Hepatocyte (in vitro differentiated cells): ENCODE measurements at regions not wholly inside any gene's neighbourhood (a gene's known extent, or its start where the extent isn't known, plus 50 kb on each side); places are given as distances from the start of the nearest gene placed in this dataset.

Experiments used
- DNase-seq: peaks from one replicate; pipeline ENCODE4 v3.0.0-alpha.2; 2016; ENCODE audit warnings: low spot score
- H2AFZ ChIP-seq: fragments of 200-600 bp; sonication (generic); 2 replicates; pipeline ENCODE4 v1.6.0; 2016; ENCODE audit warnings: antibody characterized with exemption, mild to moderate bottlenecking
- H3K27ac ChIP-seq: fragments of 200-600 bp; sonication (generic); 2 replicates; pipeline ENCODE4 v1.5.1; 2016; ENCODE audit warnings: mild to moderate bottlenecking
- H3K27me3 ChIP-seq: fragments of 200-600 bp; sonication (generic); 2 replicates; pipeline ENCODE4 v1.6.1; 2016
- H3K36me3 ChIP-seq: fragments of 200-600 bp; sonication (generic); replicated peaks from 2 replicates; pipeline ENCODE4 v1.5.1; 2016; ENCODE audit warnings: low read depth; ENCODE audit not compliant: insufficient read depth
- H3K4me1 ChIP-seq: fragments of 200-600 bp; sonication (generic); 2 replicates; pipeline ENCODE4 v1.5.1; 2016; ENCODE audit warnings: mild to moderate bottlenecking, moderate library complexity; ENCODE audit not compliant: insufficient read depth
- H3K4me2 ChIP-seq: fragments of 200-600 bp; sonication (generic); 2 replicates; pipeline ENCODE4 v1.6.0; 2016
- H3K4me3 ChIP-seq: fragments of 200-600 bp; sonication (generic); 2 replicates; pipeline ENCODE4 v1.5.1; 2016; ENCODE audit warnings: mild to moderate bottlenecking
- H3K79me2 ChIP-seq: fragments of 200-600 bp; sonication (generic); 2 replicates; pipeline ENCODE4 v1.6.0; 2017; ENCODE audit warnings: mild to moderate bottlenecking
- H3K9me2 ChIP-seq: fragments of 200-600 bp; sonication (generic); replicated peaks from 2 replicates; pipeline ENCODE4 v1.6.0; 2017; ENCODE audit warnings: mild to moderate bottlenecking; ENCODE audit not compliant: insufficient read depth
- H3K9me3 ChIP-seq: fragments of 200-600 bp; sonication (generic); 2 replicates; pipeline ENCODE4 v1.5.1; 2016; ENCODE audit warnings: low read depth, mild to moderate bottlenecking
- H4K20me1 ChIP-seq: fragments of 200-600 bp; sonication (generic); 2 replicates; pipeline ENCODE4 v1.6.0; 2016; ENCODE audit warnings: mild to moderate bottlenecking; ENCODE audit not compliant: insufficient read depth, poor library complexity, severe bottlenecking
- EZH2 ChIP-seq: fragments of 200-600 bp; sonication (generic); IDR thresholded peaks from 2 replicates; pipeline ENCODE4 v1.6.1; 2016; ENCODE audit warnings: antibody characterized with exemption, mild to moderate bottlenecking, borderline replicate concordance
- EZH2phosphoT487 ChIP-seq: fragments of 200-600 bp; sonication (generic); IDR thresholded peaks from one replicate; pipeline ENCODE4 v1.6.1; 2018; ENCODE audit warnings: antibody characterized with exemption, mild to moderate bottlenecking, low read depth, moderate library complexity; ENCODE audit not compliant: unreplicated experiment, severe bottlenecking
- WGBS: methylation state at CpG from one replicate; pipeline ENCODE4 v1.1.6; 2016; ENCODE audit warnings: low lambda C conversion rate; ENCODE audit errors: missing lambda C conversion rate; 5-methylcytosine and 5-hydroxymethylcytosine counted together
- TF ChIP-seq, protein P1 (sequence below): fragments of 200-600 bp; sonication (generic); IDR thresholded peaks from 2 replicates; pipeline ENCODE4 v1.5.1; 2016; ENCODE audit warnings: antibody characterized with exemption, mild to moderate bottlenecking; ENCODE audit not compliant: poor library complexity

GRCh38 chr12:39081910-39082309 lies 176.5 kb upstream of the CPNE8 start:
- no peak overlapping the region for H3K27ac ChIP-seq
- no peaks in the 10 kb centered on the region for H4K20me1 ChIP-seq
- TF ChIP-seq EZH2phosphoT487, result no peak
- no peak for TF ChIP-seq EZH2
- TF ChIP-seq, protein P1, sequence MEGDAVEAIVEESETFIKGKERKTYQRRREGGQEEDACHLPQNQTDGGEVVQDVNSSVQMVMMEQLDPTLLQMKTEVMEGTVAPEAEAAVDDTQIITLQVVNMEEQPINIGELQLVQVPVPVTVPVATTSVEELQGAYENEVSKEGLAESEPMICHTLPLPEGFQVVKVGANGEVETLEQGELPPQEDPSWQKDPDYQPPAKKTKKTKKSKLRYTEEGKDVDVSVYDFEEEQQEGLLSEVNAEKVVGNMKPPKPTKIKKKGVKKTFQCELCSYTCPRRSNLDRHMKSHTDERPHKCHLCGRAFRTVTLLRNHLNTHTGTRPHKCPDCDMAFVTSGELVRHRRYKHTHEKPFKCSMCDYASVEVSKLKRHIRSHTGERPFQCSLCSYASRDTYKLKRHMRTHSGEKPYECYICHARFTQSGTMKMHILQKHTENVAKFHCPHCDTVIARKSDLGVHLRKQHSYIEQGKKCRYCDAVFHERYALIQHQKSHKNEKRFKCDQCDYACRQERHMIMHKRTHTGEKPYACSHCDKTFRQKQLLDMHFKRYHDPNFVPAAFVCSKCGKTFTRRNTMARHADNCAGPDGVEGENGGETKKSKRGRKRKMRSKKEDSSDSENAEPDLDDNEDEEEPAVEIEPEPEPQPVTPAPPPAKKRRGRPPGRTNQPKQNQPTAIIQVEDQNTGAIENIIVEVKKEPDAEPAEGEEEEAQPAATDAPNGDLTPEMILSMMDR, result no peak
- no peaks in the 10 kb centered on the region for H3K4me1 ChIP-seq
- no peaks in the 10 kb centered on the region for H3K9me2 ChIP-seq
- no peaks in the 10 kb centered on the region for H3K9me3 ChIP-seq
- no peak for DNase-seq
- H2AFZ ChIP-seq, result no peak overlapping the region
- H3K4me2 ChIP-seq, result no peak overlapping the region
- WGBS, result 79% methylated on average over 1 of the region's 1 CpG
- no peak overlapping the region for H3K4me3 ChIP-seq
- no peaks in the 10 kb centered on the region for H3K27me3 ChIP-seq
- no peaks in the 10 kb centered on the region for H3K79me2 ChIP-seq
- no peaks in the 10 kb centered on the region for H3K36me3 ChIP-seq

DNA sequence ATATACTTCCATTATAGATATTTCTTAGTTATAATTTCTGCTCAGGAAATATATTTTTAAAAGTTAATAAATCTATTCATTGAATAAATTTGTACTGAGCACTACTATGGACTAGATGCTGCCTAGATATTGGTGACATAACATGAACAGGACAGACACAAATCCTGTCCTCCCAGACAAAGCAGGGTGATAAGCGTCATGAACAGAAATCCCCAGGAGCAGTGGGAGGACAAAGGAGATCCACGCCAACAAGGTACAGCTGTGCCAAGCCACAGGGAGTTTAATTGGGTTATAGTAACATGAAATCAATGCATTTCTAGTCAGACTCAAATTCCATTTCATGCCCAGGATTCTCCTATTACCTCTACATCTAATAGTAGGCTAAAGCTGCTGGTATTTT lies 171.8 kb upstream of the CPNE8 start:
- Histone ChIP-seq H3K27me3 (no peaks in the 10 kb centered on the region), H3K4me2 (no peak overlapping the region), H3K4me3 (no peak overlapping the region), H3K9me2 (no peaks in the 10 kb centered on the region), H3K36me3 (no peaks in the 10 kb centered on the region), H3K4me1 (no peaks in the 10 kb centered on the region), H4K20me1 (no peaks in the 10 kb centered on the region), H2AFZ (no peak overlapping the region), H3K27ac (no peak overlapping the region), H3K9me3 (no peaks in the 10 kb centered on the region), H3K79me2 (no peaks in the 10 kb centered on the region)
- WGBS, result 83% methylated on average over 2 of the region's 2 CpGs
- TF ChIP-seq, protein P1, result no peak
- TF ChIP-seq EZH2 (no peak), EZH2phosphoT487 (no peak)
- DNase-seq, result no peak

- Histone ChIP-seq H3K4me3 (no peak overlapping the region), H3K4me2 (no peak overlapping the region), H3K27ac (no peak overlapping the region), H3K36me3 (no peaks in the 10 kb centered on the region), H3K27me3 (no peaks in the 10 kb centered on the region), H2AFZ (no peak overlapping the region), H3K4me1 (no peaks in the 10 kb centered on the region), H3K9me3 (no peaks in the 10 kb centered on the region), H3K9me2 (no peaks in the 10 kb centered on the region), H3K79me2 (no peaks in the 10 kb centered on the region), H4K20me1 (no peaks in the 10 kb centered on the region)
- WGBS, result 79% methylated on average over 2 of the region's 2 CpGs
- no peak for TF ChIP-seq EZH2phosphoT487
- TF ChIP-seq EZH2, result no peak
- TF ChIP-seq, protein P1, result no peak
- DNase-seq, result no peak
Observed at GRCh38 chr12:39074063-39074462, 168.7 kb upstream of the CPNE8 start.

DNA sequence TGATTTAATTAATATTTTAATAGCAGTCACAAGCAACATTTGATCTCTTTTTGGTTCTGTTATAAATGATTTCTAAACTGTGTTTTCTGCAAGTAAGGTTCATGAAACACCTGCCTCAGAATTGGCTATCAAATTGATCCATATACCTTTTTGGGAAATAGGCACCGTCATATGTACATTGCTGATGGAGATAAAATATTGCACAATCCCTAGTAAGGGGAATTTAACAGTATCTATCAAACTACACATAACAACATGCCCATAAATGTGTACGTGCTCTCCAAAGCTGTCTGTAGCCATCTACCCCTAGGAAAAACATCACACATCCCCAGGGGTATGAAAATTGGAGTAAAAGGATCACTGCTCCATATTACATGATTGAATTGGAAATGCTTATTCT lies 167.3 kb upstream of the CPNE8 start:
- WGBS, result 86% methylated on average over 2 of the region's 2 CpGs
- Histone ChIP-seq H3K79me2 (no peaks in the 10 kb centered on the region), H4K20me1 (no peaks in the 10 kb centered on the region), H3K4me1 (no peaks in the 10 kb centered on the region), H3K9me2 (no peaks in the 10 kb centered on the region), H3K9me3 (no peaks in the 10 kb centered on the region), H2AFZ (no peak overlapping the region), H3K4me3 (no peak overlapping the region), H3K27me3 (no peaks in the 10 kb centered on the region), H3K4me2 (no peak overlapping the region), H3K36me3 (no peaks in the 10 kb centered on the region), H3K27ac (no peak overlapping the region)
- no peak for DNase-seq
- TF ChIP-seq, protein P1, result no peak
- no peak for TF ChIP-seq EZH2
- no peak for TF ChIP-seq EZH2phosphoT487
